GM21528 (cell line): ENCODE measurements at regions not wholly inside any gene's neighbourhood (a gene's known extent, or its start where the extent isn't known, plus 50 kb on each side); places are given as distances from the start of the nearest gene placed in this dataset.

Experiments
- ATAC-seq: cut with Tn5 transposase; IDR thresholded peaks from one replicate; pipeline ENCODE4 v1.9.1; 2021; ENCODE audit warnings: mild to moderate bottlenecking, moderate library complexity; ENCODE audit not compliant: unreplicated experiment, low FRiP score

DNA sequence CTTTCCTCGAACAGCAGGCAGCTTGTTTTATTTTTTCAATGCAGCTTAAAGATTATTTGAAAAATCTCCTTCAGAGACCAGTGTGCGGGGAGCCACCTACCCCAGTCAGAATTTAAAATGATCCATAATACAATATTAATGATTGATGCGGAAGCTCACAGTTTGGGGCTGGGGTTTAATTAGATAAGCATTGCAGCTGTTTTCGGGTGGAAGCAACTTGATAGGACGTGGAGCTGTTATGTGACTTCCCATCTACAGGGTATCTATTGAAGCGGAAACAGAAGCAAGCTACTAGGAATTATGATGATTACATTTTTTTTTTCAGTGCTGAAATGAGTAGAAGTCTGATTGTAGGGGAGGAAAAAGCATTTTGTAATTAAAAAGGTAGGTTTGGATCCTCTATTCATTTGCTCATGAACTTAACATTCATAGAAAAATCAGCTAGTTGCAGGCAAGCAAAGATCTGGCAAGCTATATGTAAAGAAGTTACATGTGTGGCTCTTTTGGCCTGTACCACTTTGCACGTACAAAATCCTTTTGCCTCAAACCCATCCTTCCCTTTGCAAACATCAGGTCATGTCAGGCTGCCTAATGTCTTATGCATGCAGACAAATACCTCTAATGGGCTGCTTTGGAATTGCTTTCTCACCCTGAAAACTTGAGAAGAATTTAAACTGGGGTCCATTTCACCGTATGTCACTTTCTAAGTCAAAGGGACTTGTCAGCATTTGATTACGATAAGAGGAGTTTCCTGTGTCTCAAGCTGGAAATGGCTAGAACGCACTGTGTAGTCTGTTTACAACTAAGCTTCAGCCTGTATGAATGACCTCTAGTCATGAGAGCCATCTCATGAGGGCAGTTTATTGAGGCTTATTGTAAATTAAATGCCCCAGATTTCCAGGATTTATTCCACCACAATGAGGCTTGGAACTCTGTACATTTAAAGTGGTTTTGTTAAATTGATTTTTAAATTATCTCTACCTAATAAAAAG, 267.1 kb upstream of the TMTC4 start:
- no peak for ATAC-seq

DNA sequence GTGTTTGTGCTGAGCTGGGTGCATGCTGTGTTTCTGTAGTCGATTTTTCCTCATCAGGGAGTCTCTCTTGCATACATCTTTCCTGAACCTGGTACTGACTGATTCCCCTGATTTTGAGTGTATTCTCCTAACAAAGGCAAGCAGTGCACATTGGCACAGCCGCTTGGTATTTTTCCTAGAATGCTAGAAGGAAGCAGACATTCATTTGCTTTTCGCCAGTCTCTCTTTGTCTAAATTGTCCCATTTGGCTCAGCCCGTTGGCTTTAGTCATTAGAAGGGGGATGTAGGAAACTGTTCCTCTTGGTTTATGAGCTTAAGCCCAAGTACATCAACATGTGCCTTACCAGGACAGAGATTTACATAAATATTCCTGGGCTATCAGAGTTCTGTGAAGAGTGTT, 266.1 kb upstream of the TMTC4 start:
- ATAC-seq = no peak

DNA sequence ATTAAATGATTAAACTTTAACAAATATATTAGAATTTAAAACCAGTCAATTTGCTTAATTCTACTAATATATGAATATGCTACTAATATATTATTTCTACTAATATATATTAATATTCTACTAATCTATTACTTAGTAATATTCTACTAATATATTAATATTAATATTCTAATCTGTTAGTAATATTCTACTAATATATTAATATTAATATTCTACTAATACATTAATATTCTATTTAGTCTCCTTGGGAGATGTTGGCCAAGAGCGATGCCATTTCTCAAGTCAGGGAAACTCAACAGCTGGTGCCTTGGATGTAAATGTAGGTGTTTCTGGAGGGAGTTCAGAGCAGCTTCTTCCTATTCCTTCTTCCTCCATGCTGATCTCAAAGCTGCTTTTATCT, 259.2 kb upstream of the TMTC4 start:
- no peak for ATAC-seq

DNA sequence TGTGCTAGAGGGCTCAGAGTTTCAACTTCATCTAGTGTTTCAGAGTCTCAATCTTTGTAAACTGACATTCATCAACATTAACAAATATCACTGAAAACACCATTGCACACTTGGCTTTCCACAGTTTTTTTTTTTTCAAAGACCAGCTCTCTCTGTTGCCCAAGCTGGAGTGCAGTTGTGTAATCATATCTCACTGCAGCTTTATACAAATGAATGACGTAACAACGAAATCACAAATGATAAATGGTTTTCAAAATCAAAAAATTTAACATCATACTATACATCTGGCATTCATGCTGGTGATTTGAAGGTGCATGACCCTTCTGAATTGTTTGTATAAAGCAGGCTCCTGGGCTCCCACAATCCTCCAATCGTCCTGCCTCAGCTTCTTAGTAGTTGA, 248.0 kb upstream of the TMTC4 start:
- ATAC-seq = no peak

- ATAC-seq = no peak
These were observed 246.5 kb upstream of the TMTC4 start for GRCh38 chr13:100921139-100921538.

DNA sequence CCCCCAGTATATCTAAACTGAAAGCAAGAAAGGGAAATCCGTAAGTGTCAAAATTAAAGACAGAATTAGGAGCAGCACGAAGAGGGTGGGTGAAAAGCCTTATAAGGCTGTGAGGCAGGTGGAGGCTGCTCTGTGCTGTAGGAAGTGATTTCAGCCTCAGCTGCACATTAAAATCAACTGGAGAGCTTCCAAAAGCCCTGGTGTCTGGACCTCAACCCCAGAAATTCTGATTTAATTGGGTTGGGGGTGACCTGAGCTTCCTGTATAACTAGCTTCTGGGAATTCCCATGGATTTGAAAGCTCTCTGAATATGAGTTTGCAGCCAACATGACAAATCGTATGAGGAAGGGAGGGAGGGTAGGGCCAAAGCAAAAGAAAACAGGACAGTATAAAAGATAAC, 242.4 kb upstream of the TMTC4 start:
- ATAC-seq = no peak

- ATAC-seq = no peak
These were observed 238.5 kb upstream of the TMTC4 start for GRCh38 chr13:100913143-100913542.

DNA sequence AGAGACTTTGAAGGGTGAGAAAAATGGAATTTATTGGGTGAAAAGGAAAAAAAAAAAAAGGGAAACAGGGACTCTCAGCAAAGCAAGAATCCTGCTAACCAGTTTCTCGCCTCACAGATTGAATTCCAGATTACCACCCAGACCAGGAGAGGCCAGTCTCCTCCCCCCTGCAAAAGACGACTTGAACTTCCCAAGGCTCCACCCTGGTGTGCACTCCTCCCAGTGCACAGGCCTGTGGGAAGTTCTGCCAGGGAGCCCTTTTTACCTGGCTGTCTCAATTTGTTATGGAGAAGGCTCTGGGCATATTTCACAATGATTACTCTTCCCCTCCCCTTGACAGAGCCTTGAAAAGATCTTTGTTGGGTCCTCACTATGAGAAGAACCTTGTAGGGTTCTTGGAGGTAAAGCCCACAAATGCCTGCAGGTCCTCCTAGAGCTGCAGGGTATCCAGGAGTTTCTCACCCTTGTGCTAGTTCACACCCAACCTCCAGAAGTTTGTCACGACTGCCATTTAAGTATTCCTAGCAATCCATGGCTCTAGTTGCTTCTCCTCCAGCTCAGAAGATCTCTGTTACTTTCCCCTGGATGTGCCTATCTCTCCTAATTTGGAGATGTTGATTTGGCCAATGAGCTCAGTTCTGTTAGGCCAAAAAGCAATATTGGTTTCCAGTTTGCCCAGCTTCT, 229.8 kb upstream of the TMTC4 start:
- no peak for ATAC-seq

DNA sequence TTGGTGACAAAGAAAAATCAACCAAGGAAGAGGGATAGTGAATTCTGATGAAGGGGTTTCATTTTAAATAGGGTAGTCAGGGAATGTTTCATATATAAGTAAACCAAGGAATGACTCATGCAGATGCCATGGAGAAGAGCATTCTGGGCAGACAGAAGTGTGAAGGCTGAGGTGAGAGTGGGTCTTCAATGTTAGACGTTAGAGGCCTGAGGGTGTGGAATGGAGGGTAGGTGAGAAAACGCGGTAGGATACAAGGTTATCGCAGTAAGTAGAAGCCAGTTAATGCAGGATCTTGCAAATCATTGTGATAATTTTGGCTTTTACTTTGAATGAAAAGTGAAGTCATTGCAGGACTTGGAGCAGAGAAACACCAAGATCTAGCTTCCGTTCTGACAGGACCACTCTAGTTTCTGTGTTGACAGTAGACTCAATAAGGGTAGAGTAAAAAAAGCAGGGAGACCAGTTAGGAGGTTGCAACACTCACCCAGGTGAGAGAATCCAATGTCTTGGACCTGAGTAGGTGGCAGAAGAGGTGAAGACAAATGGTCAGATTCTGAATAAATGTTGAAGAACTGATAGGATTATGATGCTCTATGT, 225.2 kb upstream of the TMTC4 start:
- no peak for ATAC-seq

- ATAC-seq = no peak
These were observed 223.8 kb upstream of the TMTC4 start for GRCh38 chr13:100898431-100898830.

- no peak for ATAC-seq
These were observed 221.1 kb upstream of the TMTC4 start for GRCh38 chr13:100895651-100896050.

- no peak for ATAC-seq
These were observed 218.4 kb upstream of the TMTC4 start for GRCh38 chr13:100892981-100893380.

GRCh38 chr13:100890645-100891044, 216.1 kb upstream of the TMTC4 start:
- ATAC-seq = no peak

DNA sequence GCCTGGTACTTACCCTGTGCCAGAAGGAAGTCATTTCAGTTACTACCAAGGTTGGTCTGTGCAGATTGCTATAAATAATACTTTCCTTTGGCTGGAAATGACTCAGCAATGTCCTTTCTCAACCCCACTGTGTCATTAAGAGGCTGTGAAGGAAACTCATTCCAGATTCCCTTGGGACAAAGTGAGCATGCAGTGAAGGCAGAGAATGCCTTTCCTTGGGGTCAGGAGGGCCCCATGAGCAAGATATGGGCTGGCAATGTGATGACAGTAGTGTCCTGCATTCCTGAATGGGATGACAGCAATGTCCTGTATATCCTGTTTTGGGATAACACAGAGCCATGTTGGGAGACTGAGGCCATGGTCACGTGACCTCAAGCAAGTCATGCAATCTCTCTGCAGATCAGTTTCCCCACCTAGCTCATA, 213.1 kb upstream of the TMTC4 start:
- ATAC-seq = no peak

DNA sequence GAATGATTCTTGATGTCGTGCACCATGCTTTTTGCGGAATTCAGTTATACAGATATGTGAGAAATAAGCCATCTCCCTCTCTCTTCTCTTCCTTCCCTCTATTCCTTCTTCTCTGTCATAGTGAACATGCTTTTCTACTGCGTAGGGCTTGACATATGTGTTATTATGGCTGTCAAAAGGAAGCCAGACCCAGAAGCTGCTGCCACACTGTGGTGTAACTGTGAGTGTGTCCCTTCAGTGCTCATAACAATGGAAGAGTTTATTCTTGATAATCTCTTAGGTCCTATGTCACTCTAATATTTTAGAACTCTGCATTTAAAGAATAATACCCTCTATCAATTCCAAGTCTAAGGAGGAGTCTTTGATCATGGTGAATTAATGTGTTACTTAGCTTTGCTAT, 208.9 kb upstream of the TMTC4 start:
- no peak for ATAC-seq

GRCh38 chr13:100881291-100881864, 206.8 kb upstream of the TMTC4 start:
- ATAC-seq = no peak

GRCh38 chr13:100880166-100880565, 205.6 kb upstream of the TMTC4 start:
- no peak for ATAC-seq

DNA sequence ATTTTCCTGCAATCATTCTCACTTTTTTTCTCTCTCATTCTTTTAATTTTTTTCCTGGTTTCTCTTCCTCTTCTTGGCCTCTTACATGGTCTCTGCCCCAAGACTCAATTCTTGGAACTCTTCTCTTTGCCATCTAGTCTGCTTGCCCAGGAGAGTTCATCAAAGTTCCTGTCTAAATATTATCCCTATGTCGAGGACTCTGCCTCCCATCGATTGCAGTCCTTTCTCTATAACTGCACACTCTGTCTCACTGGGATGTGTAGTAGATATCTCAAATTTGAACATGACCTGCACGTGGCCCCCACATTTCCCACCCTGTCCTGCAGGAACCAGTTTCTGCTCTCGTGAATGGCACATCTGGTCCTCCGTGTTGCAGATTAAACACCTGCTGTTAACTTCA, 204.7 kb upstream of the TMTC4 start:
- ATAC-seq = no peak

DNA sequence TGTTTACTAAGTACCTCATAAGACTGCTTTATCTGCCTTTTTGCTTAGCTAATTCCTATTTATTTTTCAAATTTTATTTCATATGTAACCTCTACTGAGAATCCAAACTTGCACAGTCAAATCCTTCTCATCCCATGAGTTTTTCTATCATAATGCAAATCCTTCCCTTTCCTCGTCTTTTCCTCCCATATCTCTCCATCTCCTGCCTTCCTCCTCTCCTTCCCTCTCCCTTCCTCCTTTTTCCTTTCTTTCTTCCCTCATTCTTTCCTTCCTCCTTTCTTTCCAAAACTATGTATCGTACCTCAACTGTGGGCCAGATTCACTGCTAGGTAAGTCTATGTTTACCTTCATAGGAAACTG, 201.4 kb upstream of the TMTC4 start:
- no peak for ATAC-seq

GRCh38 chr13:100875392-100876043, 200.9 kb upstream of the TMTC4 start:
- no peak for ATAC-seq

DNA sequence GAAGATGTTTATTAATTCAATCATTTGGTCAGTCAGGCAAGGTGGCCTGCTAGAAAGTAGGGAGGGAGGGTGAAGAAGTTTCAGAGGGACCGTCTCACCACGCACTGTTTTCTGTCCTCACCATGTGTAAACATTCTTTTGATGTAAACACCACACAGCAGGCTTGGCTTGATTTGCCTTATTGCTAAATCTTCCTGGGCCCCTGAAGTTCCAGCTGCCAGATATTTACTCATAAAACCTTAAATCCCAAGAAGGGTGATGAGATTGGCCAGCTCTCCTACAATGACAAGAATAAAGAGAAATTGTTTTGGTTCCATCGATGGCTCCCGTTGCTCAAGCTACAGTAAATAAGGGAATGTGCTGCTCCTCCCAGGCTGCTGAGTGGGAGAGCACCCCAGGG, 198.2 kb upstream of the TMTC4 start:
- no peak for ATAC-seq
